Esophagus (tissue), 2 donors: ENCODE measurements at regions not wholly inside any gene's neighbourhood (a gene's known extent, or its start where the extent isn't known, plus 50 kb on each side); places are given as distances from the start of the nearest gene placed in this dataset.

ENCODE experiments used
- H3K27ac ChIP-seq, 2 donors: one replicate each; pipeline ENCODE4 v1.5.1; 2013; ENCODE audit warnings: low read depth in 2 of 2, mild to moderate bottlenecking in 2 of 2, inconsistent platforms in 1 of 2, low read length in 1 of 2, moderate library complexity in 1 of 2
- H3K27me3 ChIP-seq, 2 donors: one replicate each; pipeline ENCODE4 v1.6.1; 2013; ENCODE audit warnings: low read length in 2 of 2, control low read depth in 1 of 2, mild to moderate bottlenecking in 1 of 2; ENCODE audit not compliant: insufficient read depth in 2 of 2, control insufficient read depth in 1 of 2
- H3K36me3 ChIP-seq, 2 donors: one replicate each; pipeline ENCODE4 v1.6.1; 2013; ENCODE audit warnings: low read length in 1 of 2; ENCODE audit not compliant: control insufficient read depth in 2 of 2, insufficient read depth in 2 of 2
- H3K4me1 ChIP-seq, 2 donors: one replicate each; pipeline ENCODE4 v1.6.1; 2013; ENCODE audit warnings: low read length in 1 of 2; ENCODE audit not compliant: control insufficient read depth in 2 of 2, insufficient read depth in 2 of 2
- H3K4me3 ChIP-seq, 2 donors: one replicate each; pipeline ENCODE4 v1.5.1; 2013; ENCODE audit warnings: low read length in 2 of 2, mild to moderate bottlenecking in 2 of 2, low read depth in 1 of 2, moderate library complexity in 1 of 2
- H3K9me3 ChIP-seq, 2 donors: one replicate each; pipeline ENCODE4 v1.6.1; 2013; ENCODE audit warnings: mild to moderate bottlenecking in 2 of 2, low read depth in 1 of 2, low read length in 1 of 2, moderate library complexity in 1 of 2; ENCODE audit not compliant: control insufficient read depth in 2 of 2, insufficient read depth in 1 of 2
- WGBS, 2 donors: extraction: QIAGEN DNeasy Blood & Tissue Kit; methylation state at CpG; one replicate each; pipeline ENCODE4 v1.1.7; 2013; 5-methylcytosine and 5-hydroxymethylcytosine counted together
- donor health status: healthy with polysubstance abuse.
- donor health status: Bipolar disorder and iron deficiency.

GRCh38 chr1:34427170-34427569 lies 250.5 kb downstream of the C1orf94 start:
- no peaks in the 10 kb centered on the region for H3K36me3 ChIP-seq

GRCh38 chr1:34433099-34433498 lies 256.4 kb downstream of the C1orf94 start:
- H3K36me3 ChIP-seq = no peaks in the 10 kb centered on the region
- no peaks in the 10 kb centered on the region for H3K27me3 ChIP-seq
- no peak overlapping the region for H3K27ac ChIP-seq
- no peaks in the 10 kb centered on the region for H3K9me3 ChIP-seq
- no peak overlapping the region for H3K4me3 ChIP-seq
- WGBS, 2 donors = 81 to 87% methylated on average over 5 of the region's 5 CpGs
- H3K4me1 ChIP-seq = no peaks in the 10 kb centered on the region

More at GRCh38 chr1:34427170-34427569, 250.5 kb downstream of the C1orf94 start:
- Histone ChIP-seq H3K9me3 (no peaks in the 10 kb centered on the region), H3K27me3 (no peaks in the 10 kb centered on the region), H3K4me1 (peaks cover 0 to 8% of the 10 kb centered on the region in 2 donors), H3K4me3 (no peak overlapping the region), H3K27ac (no peak overlapping the region)
- 84 to 89% methylated on average over 4 of the region's 4 CpGs for WGBS, 2 donors

GRCh38 chr1:34436836-34437235 lies 260.1 kb downstream of the C1orf94 start:
- 63 to 78% methylated on average over 3 of the region's 3 CpGs for WGBS, 2 donors
- Histone ChIP-seq H3K9me3 (no peaks in the 10 kb centered on the region), H3K4me1 (no peaks in the 10 kb centered on the region), H3K27ac (no peak overlapping the region), H3K4me3 (no peak overlapping the region), H3K27me3 (no peaks in the 10 kb centered on the region), H3K36me3 (no peaks in the 10 kb centered on the region)

GRCh38 chr1:34441259-34442069 lies 264.8 kb downstream of the C1orf94 start:
- Histone ChIP-seq H3K27me3 (no peaks in the 10 kb centered on the region), H3K36me3 (no peaks in the 10 kb centered on the region), H3K9me3 (peaks cover 0 to 4% of the 10 kb centered on the region in 2 donors), H3K4me3 (no peak overlapping the region), H3K4me1 (no peaks in the 10 kb centered on the region), H3K27ac (no peak overlapping the region)
- WGBS, 2 donors = 44% methylated on average over 19 of the region's 19 CpGs

GRCh38 chr1:34444516-34444915 lies 267.8 kb downstream of the C1orf94 start:
- WGBS, 2 donors = 65 to 71% methylated on average over 2 of the region's 2 CpGs
- Histone ChIP-seq H3K9me3 (peaks cover 0 to 4% of the 10 kb centered on the region in 2 donors), H3K36me3 (no peaks in the 10 kb centered on the region), H3K4me3 (no peak overlapping the region), H3K4me1 (no peaks in the 10 kb centered on the region), H3K27me3 (no peaks in the 10 kb centered on the region), H3K27ac (no peak overlapping the region)

GRCh38 chr1:34450325-34450724 lies 273.6 kb downstream of the C1orf94 start:
- no peak overlapping the region for H3K4me3 ChIP-seq
- no peaks in the 10 kb centered on the region for H3K27me3 ChIP-seq
- WGBS, 2 donors = 88 to 95% methylated on average over 3 of the region's 3 CpGs
- H3K4me1 ChIP-seq = no peaks in the 10 kb centered on the region
- no peaks in the 10 kb centered on the region for H3K9me3 ChIP-seq
- no peak overlapping the region for H3K27ac ChIP-seq
- no peaks in the 10 kb centered on the region for H3K36me3 ChIP-seq

- Histone ChIP-seq H3K36me3 (no peaks in the 10 kb centered on the region), H3K9me3 (no peaks in the 10 kb centered on the region), H3K27ac (no peak overlapping the region), H3K4me3 (no peak overlapping the region), H3K27me3 (no peaks in the 10 kb centered on the region), H3K4me1 (no peaks in the 10 kb centered on the region)
- 90 to 95% methylated on average over 2 of the region's 2 CpGs for WGBS, 2 donors
Measured at GRCh38 chr1:34452451-34452850, 275.7 kb downstream of the C1orf94 start.

GRCh38 chr1:34455121-34455520 lies 278.4 kb downstream of the C1orf94 start:
- no peaks in the 10 kb centered on the region for H3K36me3 ChIP-seq
- H3K9me3 ChIP-seq = no peaks in the 10 kb centered on the region
- no peaks in the 10 kb centered on the region for H3K4me1 ChIP-seq
- no peak overlapping the region for H3K27ac ChIP-seq
- no peaks in the 10 kb centered on the region for H3K27me3 ChIP-seq
- H3K4me3 ChIP-seq = no peak overlapping the region
- 82 to 84% methylated on average over 7 of the region's 7 CpGs for whole genome bisulfite sequencing, 2 donors

GRCh38 chr1:34460193-34460592 lies 283.5 kb downstream of the C1orf94 start:
- Histone ChIP-seq H3K27me3 (peaks cover 0 to 3% of the 10 kb centered on the region in 2 donors), H3K9me3 (peaks cover 0 to under 1% of the 10 kb centered on the region in 2 donors), H3K4me1 (no peaks in the 10 kb centered on the region), H3K36me3 (no peaks in the 10 kb centered on the region), H3K27ac (no peak overlapping the region), H3K4me3 (no peak overlapping the region)
- 56 to 57% methylated on average over 6 of the region's 6 CpGs for WGBS, 2 donors

- H3K27me3 ChIP-seq = no peaks in the 10 kb centered on the region
- H3K36me3 ChIP-seq = no peaks in the 10 kb centered on the region
- no peak overlapping the region for H3K27ac ChIP-seq
- no peak overlapping the region for H3K4me3 ChIP-seq
- H3K9me3 ChIP-seq = no peaks in the 10 kb centered on the region
- H3K4me1 ChIP-seq = no peaks in the 10 kb centered on the region
- 60 to 62% methylated on average over 6 of the region's 6 CpGs for WGBS, 2 donors
Measured at GRCh38 chr1:34470401-34470800, 284.4 kb upstream of the GJB5 start.
